ENCODE measurements at regions not wholly inside any gene's neighbourhood (a gene's known extent, or its start where the extent isn't known, plus 50 kb on each side); places are given as distances from the start of the nearest gene placed in this dataset.
A peak's percentile ranks its signal among the peaks of the same experiment; 100 is the strongest.
"Not testable (repeated sequence)": the region's sequence is repeated elsewhere in the genome, so short reads cannot be mapped to it uniquely, and the experiment has no call there.

- ATAC-seq (ENCODE audit: low FRiP score in 2 of 2); H3K27ac ChIP-seq; H3K9me3 ChIP-seq; H3K4me1 ChIP-seq; DNase-seq; H3K36me3 ChIP-seq; H3K27me3 ChIP-seq; H3K4me3 ChIP-seq: not testable (repeated sequence)
- 88 to 95% methylated on average over 8 of the region's 8 CpGs for WGBS, 2 donors
Measured at GRCh38 chr7:35152059-35152458, 101.8 kb downstream of the TBX20 start.

- not testable (repeated sequence) for H3K27me3 ChIP-seq; H3K27ac ChIP-seq; H3K9me3 ChIP-seq; DNase-seq; H3K36me3 ChIP-seq; H3K4me1 ChIP-seq; H3K4me3 ChIP-seq; ATAC-seq (ENCODE audit: low FRiP score in 2 of 2)
- WGBS, 2 donors, result 64 to 73% methylated on average over 4 of the region's 4 CpGs
Measured at GRCh38 chr7:35148030-35148429, 105.9 kb downstream of the TBX20 start.

- not testable (repeated sequence) for H3K9me3 ChIP-seq; H3K36me3 ChIP-seq; ATAC-seq (ENCODE audit: low FRiP score in 2 of 2); H3K27me3 ChIP-seq; H3K27ac ChIP-seq; H3K4me3 ChIP-seq; DNase-seq; H3K4me1 ChIP-seq
- WGBS, 2 donors, result 79 to 84% methylated on average over 2 of the region's 2 CpGs
Measured at GRCh38 chr7:35142125-35142524, 104.8 kb upstream of the DPY19L1 start.

- not testable (repeated sequence) for H3K27me3 ChIP-seq; H3K27ac ChIP-seq; H3K4me1 ChIP-seq; H3K4me3 ChIP-seq; H3K36me3 ChIP-seq; DNase-seq; ATAC-seq (ENCODE audit: low FRiP score in 2 of 2); H3K9me3 ChIP-seq
- WGBS, 2 donors, result 60 to 80% methylated on average over 1 of the region's 1 CpG
Measured at GRCh38 chr7:35139281-35139680, 102.0 kb upstream of the DPY19L1 start.

GRCh38 chr7:35133465-35133864 lies 96.2 kb upstream of the DPY19L1 start:
- H3K27me3 ChIP-seq; H3K4me1 ChIP-seq; H3K4me3 ChIP-seq; H3K9me3 ChIP-seq; DNase-seq; H3K27ac ChIP-seq; H3K36me3 ChIP-seq; ATAC-seq (ENCODE audit: low FRiP score in 2 of 2): not testable (repeated sequence)
- WGBS, 2 donors, result 94% methylated on average over 2 of the region's 2 CpGs

- H3K27ac ChIP-seq; H3K4me1 ChIP-seq; H3K9me3 ChIP-seq; DNase-seq; H3K27me3 ChIP-seq; ATAC-seq (ENCODE audit: low FRiP score in 2 of 2); H3K4me3 ChIP-seq; H3K36me3 ChIP-seq: not testable (repeated sequence)
Measured at GRCh38 chr7:35133011-35133410, 95.7 kb upstream of the DPY19L1 start.

GRCh38 chr7:35128662-35129061 lies 91.4 kb upstream of the DPY19L1 start:
- H3K4me1 ChIP-seq; H3K36me3 ChIP-seq; H3K27me3 ChIP-seq; H3K27ac ChIP-seq; DNase-seq; H3K9me3 ChIP-seq; ATAC-seq (ENCODE audit: low FRiP score in 2 of 2); H3K4me3 ChIP-seq: not testable (repeated sequence)
- 76 to 89% methylated on average over 2 of the region's 2 CpGs for WGBS, 2 donors

GRCh38 chr7:35118526-35118925 lies 81.2 kb upstream of the DPY19L1 start:
- not testable (repeated sequence) for H3K36me3 ChIP-seq; H3K4me1 ChIP-seq; H3K27ac ChIP-seq; H3K4me3 ChIP-seq; DNase-seq; H3K9me3 ChIP-seq; ATAC-seq (ENCODE audit: low FRiP score in 2 of 2); H3K27me3 ChIP-seq
- WGBS, 2 donors, result 52 to 66% methylated on average over 6 of the region's 6 CpGs

- H3K36me3 ChIP-seq; DNase-seq; H3K4me1 ChIP-seq; H3K4me3 ChIP-seq; H3K9me3 ChIP-seq; H3K27me3 ChIP-seq; ATAC-seq (ENCODE audit: low FRiP score in 2 of 2); H3K27ac ChIP-seq: not testable (repeated sequence)
- WGBS, 2 donors, result 80 to 96% methylated on average over 1 of the region's 1 CpG
Measured at GRCh38 chr7:35106667-35107066, 69.4 kb upstream of the DPY19L1 start.

- not testable (repeated sequence) for H3K9me3 ChIP-seq; H3K27me3 ChIP-seq; H3K4me1 ChIP-seq; H3K36me3 ChIP-seq; H3K4me3 ChIP-seq; ATAC-seq (ENCODE audit: low FRiP score in 2 of 2); H3K27ac ChIP-seq; DNase-seq
- 82 to 85% methylated on average over 1 of the region's 1 CpG for WGBS, 2 donors
Measured at GRCh38 chr7:35105511-35105910, 68.2 kb upstream of the DPY19L1 start.

- not testable (repeated sequence) for DNase-seq; H3K27ac ChIP-seq; H3K9me3 ChIP-seq; ATAC-seq (ENCODE audit: low FRiP score in 2 of 2); H3K36me3 ChIP-seq; H3K27me3 ChIP-seq; H3K4me3 ChIP-seq; H3K4me1 ChIP-seq
- WGBS, 2 donors, result 76 to 81% methylated on average over 6 of the region's 6 CpGs
Measured at GRCh38 chr7:35102845-35103244, 65.6 kb upstream of the DPY19L1 start.

GRCh38 chr7:35092961-35093360 lies 55.7 kb upstream of the DPY19L1 start:
- not testable (repeated sequence) for H3K36me3 ChIP-seq; H3K27ac ChIP-seq; H3K27me3 ChIP-seq; H3K9me3 ChIP-seq; ATAC-seq (ENCODE audit: low FRiP score in 2 of 2); H3K4me3 ChIP-seq; H3K4me1 ChIP-seq
- DNase-seq, result peak in 1 of 2 donors; percentile 9
- WGBS, 2 donors, result 94 to 96% methylated on average over 11 to 23 of the region's 23 CpGs
